ENCODE measurements at regions not wholly inside any gene's neighbourhood (a gene's known extent, or its start where the extent isn't known, plus 50 kb on each side); places are given as distances from the start of the nearest gene placed in this dataset.

DNA sequence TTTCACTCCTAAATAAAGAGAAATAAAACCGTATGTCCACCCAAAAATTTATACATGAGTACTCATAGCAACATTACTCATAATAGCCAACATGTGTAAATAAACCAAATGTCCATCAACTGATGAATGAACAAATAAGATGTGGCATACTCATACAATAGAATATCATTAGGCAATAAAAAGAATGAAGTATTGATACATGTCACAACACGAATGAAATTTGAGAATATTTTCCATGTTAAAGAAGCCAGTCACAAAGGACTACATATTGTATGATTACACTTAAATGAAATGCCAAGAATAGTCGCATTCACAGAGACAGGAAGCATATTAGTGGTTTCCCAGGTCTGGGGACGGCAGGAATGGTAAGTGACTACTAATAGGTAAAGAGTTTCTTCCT is 869.2 kb downstream of the IGSF11 start:
- no peak overlapping the region for H3K9ac ChIP-seq
- no peak overlapping the region for H3K27ac ChIP-seq
- H3K27me3 ChIP-seq (ENCODE audit: insufficient read depth, low read depth): no peaks in the 10 kb centered on the region
- H3K79me2 ChIP-seq (ENCODE audit: insufficient read depth, low read depth): no peaks in the 10 kb centered on the region
- H3K4me3 ChIP-seq (IDR thresholded peaks at IDR 0.05; ENCODE audit: insufficient read depth, low read depth, low read length): no peak overlapping the region
- H3K4me2 ChIP-seq: no peak overlapping the region
- TF ChIP-seq CTCF (conservative IDR thresholded peaks at IDR 0.05; ENCODE audit: low read depth, low read length): no peak
- no peaks in the 10 kb centered on the region for H4K20me1 ChIP-seq (ENCODE audit: insufficient read depth)
- no peak overlapping the region for H2AFZ ChIP-seq (ENCODE audit: low read depth)
- H3K4me1 ChIP-seq (ENCODE audit: low read depth, poor library complexity, severe bottlenecking): peaks cover 35% of the 10 kb centered on the region
- H3K36me3 ChIP-seq (ENCODE audit: insufficient read depth): no peaks in the 10 kb centered on the region

DNA sequence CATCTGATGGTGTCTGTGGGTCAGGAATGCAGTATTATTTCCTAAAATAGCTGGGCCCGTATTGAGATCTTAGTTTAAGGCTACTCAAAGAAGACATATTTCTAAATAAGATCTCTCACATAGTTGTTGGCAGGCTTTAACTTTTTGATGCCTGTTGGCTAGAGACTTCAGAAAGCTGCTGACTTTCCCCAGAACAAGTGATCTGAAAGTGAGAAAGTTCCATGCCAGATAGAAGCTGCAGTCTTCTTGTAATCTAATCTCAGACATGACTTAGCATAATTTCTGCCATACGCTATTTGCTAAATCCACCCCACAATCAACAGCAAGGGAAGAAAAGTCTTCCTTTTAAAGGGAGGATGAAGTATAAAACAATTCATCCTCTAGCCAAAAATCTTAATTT is 867.1 kb downstream of the IGSF11 start:
- Histone ChIP-seq H3K79me2 (ENCODE audit: insufficient read depth, low read depth) (no peaks in the 10 kb centered on the region), H3K9ac (peak overlapping the region; percentile 38; the same call in 1 of the 2 replicates), H3K4me3 (IDR thresholded peaks at IDR 0.05; ENCODE audit: insufficient read depth, low read depth, low read length) (no peak overlapping the region), H3K36me3 (ENCODE audit: insufficient read depth) (no peaks in the 10 kb centered on the region), H4K20me1 (ENCODE audit: insufficient read depth) (no peaks in the 10 kb centered on the region), H3K4me1 (ENCODE audit: low read depth, poor library complexity, severe bottlenecking) (peaks cover 35% of the 10 kb centered on the region), H3K4me2 (peak overlapping the region; percentile 75), H3K27me3 (ENCODE audit: insufficient read depth, low read depth) (no peaks in the 10 kb centered on the region), H2AFZ (ENCODE audit: low read depth) (peak overlapping the region; percentile 20; the same call in 1 of the 2 replicates), H3K27ac (peak overlapping the region; percentile 78)
- TF ChIP-seq CTCF (conservative IDR thresholded peaks at IDR 0.05; ENCODE audit: low read depth, low read length): no peak

DNA sequence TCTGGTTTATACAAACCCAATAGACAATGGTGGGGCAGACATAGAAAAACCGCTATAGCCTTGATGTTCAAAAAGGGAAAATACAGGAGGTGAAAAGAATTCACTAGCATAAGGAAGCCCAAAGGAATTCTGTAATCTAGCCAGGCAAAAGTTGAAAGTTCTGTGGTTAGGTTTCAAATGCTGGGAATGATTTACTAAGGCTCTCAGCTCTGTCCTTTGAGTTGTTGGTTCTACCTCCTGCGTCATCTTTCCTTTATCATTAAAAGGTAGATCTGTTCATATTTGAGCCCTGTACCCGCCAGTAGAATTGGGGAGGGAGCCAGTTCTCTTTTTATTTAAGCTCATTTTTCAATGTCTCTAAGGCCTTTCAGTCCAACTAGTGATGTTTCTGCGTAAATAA is 866.5 kb downstream of the IGSF11 start:
- peak overlapping the region; percentile 20; the same call in 1 of the 2 replicates for H2AFZ ChIP-seq (ENCODE audit: low read depth)
- peak overlapping the region; percentile 78 for H3K27ac ChIP-seq
- H3K4me2 ChIP-seq: peak overlapping the region; percentile 75; the same call in 1 of the 2 replicates

DNA sequence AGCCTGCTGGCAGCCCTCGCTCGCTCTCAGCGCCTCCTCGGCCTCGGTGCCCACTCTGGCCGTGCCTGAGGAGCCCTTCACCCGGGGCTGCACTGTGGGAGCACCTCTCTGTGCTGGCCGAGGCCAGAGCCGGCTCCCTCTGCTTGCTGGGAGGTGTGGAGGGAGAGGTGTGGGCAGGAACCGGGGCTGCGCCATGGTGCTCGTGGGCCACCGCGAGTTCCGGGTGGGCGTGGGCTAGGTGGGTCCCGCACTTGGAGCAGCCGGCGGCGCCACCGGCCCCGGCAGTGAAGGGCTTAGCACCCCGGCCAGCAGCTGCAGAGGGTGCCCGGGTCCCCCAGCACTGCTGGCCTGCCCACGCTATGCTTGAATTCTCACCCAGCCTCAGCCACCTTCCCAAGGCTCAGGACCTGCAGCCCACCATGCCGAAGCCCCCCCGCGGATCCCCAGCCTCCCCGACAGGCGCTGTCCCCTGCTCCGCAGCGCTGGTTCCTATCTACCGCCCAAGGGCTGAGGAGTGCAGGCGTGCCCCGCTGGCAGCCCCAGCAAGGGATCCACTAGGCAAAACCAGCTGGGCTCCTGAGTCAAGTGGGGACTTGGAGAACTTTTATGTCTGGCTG is 863.3 kb downstream of the IGSF11 start:
- Histone ChIP-seq H3K79me2 (ENCODE audit: insufficient read depth, low read depth) (no peaks in the 10 kb centered on the region), H3K9ac (no peak overlapping the region), H3K27ac (no peak overlapping the region), H3K4me1 (ENCODE audit: low read depth, poor library complexity, severe bottlenecking) (peaks cover 28% of the 10 kb centered on the region), H3K4me3 (IDR thresholded peaks at IDR 0.05; ENCODE audit: insufficient read depth, low read depth, low read length) (no peak overlapping the region), H3K27me3 (ENCODE audit: insufficient read depth, low read depth) (no peaks in the 10 kb centered on the region), H2AFZ (ENCODE audit: low read depth) (no peak overlapping the region), H3K36me3 (ENCODE audit: insufficient read depth) (no peaks in the 10 kb centered on the region), H3K4me2 (no peak overlapping the region), H4K20me1 (ENCODE audit: insufficient read depth) (no peaks in the 10 kb centered on the region)
- no peak for TF ChIP-seq CTCF (conservative IDR thresholded peaks at IDR 0.05; ENCODE audit: low read depth, low read length)

More for the DNA sequence above, 866.5 kb downstream of the IGSF11 start:
- H3K36me3 ChIP-seq (ENCODE audit: insufficient read depth): no peaks in the 10 kb centered on the region
- no peaks in the 10 kb centered on the region for H3K27me3 ChIP-seq (ENCODE audit: insufficient read depth, low read depth)
- no peak for TF ChIP-seq CTCF (conservative IDR thresholded peaks at IDR 0.05; ENCODE audit: low read depth, low read length)
- no peaks in the 10 kb centered on the region for H4K20me1 ChIP-seq (ENCODE audit: insufficient read depth)
- peak overlapping the region; percentile 38; the same call in 1 of the 2 replicates for H3K9ac ChIP-seq
- H3K79me2 ChIP-seq (ENCODE audit: insufficient read depth, low read depth): no peaks in the 10 kb centered on the region
- no peak overlapping the region for H3K4me3 ChIP-seq (IDR thresholded peaks at IDR 0.05; ENCODE audit: insufficient read depth, low read depth, low read length)
- H3K4me1 ChIP-seq (ENCODE audit: low read depth, poor library complexity, severe bottlenecking): peaks cover 35% of the 10 kb centered on the region

Measured in KMS-11 (cell line).